ENCODE measurements at regions not wholly inside any gene's neighbourhood (a gene's known extent, or its start where the extent isn't known, plus 50 kb on each side); places are given as distances from the start of the nearest gene placed in this dataset.
"Not testable (repeated sequence)": the region's sequence is repeated elsewhere in the genome, so short reads cannot be mapped to it uniquely, and the experiment has no call there.

- DNase-seq (ENCODE audit: low read depth) = no peak
Measured at GRCh38 chr18:77373730-77374445, 124.2 kb downstream of the GALR1 start.

- no peak for DNase-seq (ENCODE audit: low read depth)
Measured at GRCh38 chr18:77374446-77374805, 124.8 kb downstream of the GALR1 start.

GRCh38 chr18:77376043-77376732 is 126.5 kb downstream of the GALR1 start:
- DNase-seq (ENCODE audit: low read depth) = no peak

GRCh38 chr18:77376733-77377094 is 127.1 kb downstream of the GALR1 start:
- DNase-seq (ENCODE audit: low read depth) = no peak

- DNase-seq (ENCODE audit: low read depth) = no peak
Measured at GRCh38 chr18:77377813-77378212, 128.2 kb downstream of the GALR1 start.

- no peak for DNase-seq (ENCODE audit: low read depth)
Measured at GRCh38 chr18:77379976-77380509, 130.4 kb downstream of the GALR1 start.

- no peak for DNase-seq (ENCODE audit: low read depth)
Measured at GRCh38 chr18:77380695-77381094, 131.0 kb downstream of the GALR1 start.

GRCh38 chr18:77392321-77392720 is 142.7 kb downstream of the GALR1 start:
- DNase-seq (ENCODE audit: low read depth) = no peak

GRCh38 chr18:77393519-77393918 is 143.9 kb downstream of the GALR1 start:
- no peak for DNase-seq (ENCODE audit: low read depth)

- no peak for DNase-seq (ENCODE audit: low read depth)
Measured at GRCh38 chr18:77395953-77396352, 146.3 kb downstream of the GALR1 start.

GRCh38 chr18:77397056-77397455 is 147.4 kb downstream of the GALR1 start:
- no peak for DNase-seq (ENCODE audit: low read depth)

- no peak for DNase-seq (ENCODE audit: low read depth)
Measured at GRCh38 chr18:77397617-77398016, 148.0 kb downstream of the GALR1 start.

GRCh38 chr18:77400561-77400960 is 150.9 kb downstream of the GALR1 start:
- no peak for DNase-seq (ENCODE audit: low read depth)

GRCh38 chr18:77401173-77401572 is 151.5 kb downstream of the GALR1 start:
- DNase-seq (ENCODE audit: low read depth) = no peak

- no peak for DNase-seq (ENCODE audit: low read depth)
Measured at GRCh38 chr18:77403969-77404535, 154.4 kb downstream of the GALR1 start.

- DNase-seq (ENCODE audit: low read depth) = no peak
Measured at GRCh38 chr18:77405096-77405495, 155.4 kb downstream of the GALR1 start.

GRCh38 chr18:77407733-77408132 is 158.1 kb downstream of the GALR1 start:
- no peak for DNase-seq (ENCODE audit: low read depth)

- not testable (repeated sequence) for DNase-seq (ENCODE audit: low read depth)
Measured at GRCh38 chr18:77421546-77421945, 171.9 kb downstream of the GALR1 start.

- no peak for DNase-seq (ENCODE audit: low read depth)
Measured at GRCh38 chr18:77422974-77423867, 173.6 kb downstream of the GALR1 start.

- no peak for DNase-seq (ENCODE audit: low read depth)
Measured at GRCh38 chr18:77433076-77433475, 183.4 kb downstream of the GALR1 start.

GRCh38 chr18:77439888-77440287 is 190.2 kb downstream of the GALR1 start:
- DNase-seq (ENCODE audit: low read depth) = no peak

- no peak for DNase-seq (ENCODE audit: low read depth)
Measured at GRCh38 chr18:77442393-77442792, 192.7 kb downstream of the GALR1 start.
